Cardiac fibroblast (primary cell): ENCODE measurements at regions not wholly inside any gene's neighbourhood (a gene's known extent, or its start where the extent isn't known, plus 50 kb on each side); places are given as distances from the start of the nearest gene placed in this dataset.
"Not testable (repeated sequence)": the region's sequence is repeated elsewhere in the genome, so short reads cannot be mapped to it uniquely, and the experiment has no call there.

ENCODE experiments used
- DNase-seq, 2 donors: peaks; one replicate each; pipeline versions ENCODE4 v3.0.0 to v3.0.0-alpha.2; 2010; ENCODE audit warnings: low read depth in 2 of 2
- H3K4me3 ChIP-seq, 2 donors: replicated peaks in 1 of 2; 1 replicate in 1 of 2; 2 replicates in 1 of 2; pipeline ENCODE4 v1.5.1; 2011; ENCODE audit warnings: low read depth in 2 of 2, low read length in 2 of 2, mild to moderate bottlenecking in 2 of 2, moderate library complexity in 1 of 2
- CTCF ChIP-seq: IDR thresholded peaks from one replicate; pipeline ENCODE4 v1.5.1; 2011; ENCODE audit warnings: low read depth, mild to moderate bottlenecking, low read length, inconsistent platforms

- TF ChIP-seq CTCF: no peak
- no peak for DNase-seq
- H3K4me3 ChIP-seq: no peak overlapping the region
These were observed 257.6 kb downstream of the ANKRD30B start for GRCh38 chr18:15005313-15006130.

GRCh38 chr18:15006616-15007015, 258.6 kb downstream of the ANKRD30B start:
- not testable (repeated sequence) for DNase-seq, H3K4me3 ChIP-seq

- not testable (repeated sequence) for DNase-seq, H3K4me3 ChIP-seq
These were observed 278.1 kb downstream of the ANKRD30B start for GRCh38 chr18:15026041-15026440.

GRCh38 chr18:15028037-15028436, 280.1 kb downstream of the ANKRD30B start:
- DNase-seq: peak in 1 of 2 donors; percentile 12
- H3K4me3 ChIP-seq: not testable (repeated sequence)

GRCh38 chr18:15060279-15060880, 312.4 kb downstream of the ANKRD30B start:
- not testable (repeated sequence) for H3K4me3 ChIP-seq, DNase-seq

DNA sequence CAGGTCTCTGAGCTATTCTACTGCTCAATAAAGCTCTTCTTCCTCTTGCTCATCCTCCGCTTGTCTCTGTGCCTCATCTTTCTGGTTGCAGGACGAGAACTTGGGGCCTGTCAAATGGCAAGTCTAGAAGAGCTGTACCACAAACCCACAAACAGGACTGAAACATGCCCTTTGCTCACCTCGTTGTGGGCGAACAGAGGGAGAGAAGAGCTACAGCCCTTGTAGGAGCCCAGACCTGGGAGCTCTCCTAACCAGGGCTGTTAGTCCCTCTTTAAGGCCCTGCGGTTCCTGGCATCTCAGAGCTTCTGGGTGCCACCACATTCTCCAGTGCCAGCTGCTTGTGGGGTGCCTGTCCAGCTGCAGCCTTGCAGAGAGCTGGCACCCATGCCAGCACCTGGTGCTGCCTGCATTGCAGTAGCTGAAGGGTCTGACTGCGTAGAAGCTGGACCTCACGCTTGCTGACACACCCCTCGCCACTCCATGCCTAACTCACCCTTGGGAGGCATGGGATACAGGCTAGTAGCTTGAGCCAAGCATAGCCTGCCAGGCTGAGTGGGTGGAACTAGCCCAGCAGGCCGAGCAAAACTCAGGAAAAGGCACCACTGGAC, 313.4 kb downstream of the ANKRD30B start:
- DNase-seq: not testable (repeated sequence)

DNA sequence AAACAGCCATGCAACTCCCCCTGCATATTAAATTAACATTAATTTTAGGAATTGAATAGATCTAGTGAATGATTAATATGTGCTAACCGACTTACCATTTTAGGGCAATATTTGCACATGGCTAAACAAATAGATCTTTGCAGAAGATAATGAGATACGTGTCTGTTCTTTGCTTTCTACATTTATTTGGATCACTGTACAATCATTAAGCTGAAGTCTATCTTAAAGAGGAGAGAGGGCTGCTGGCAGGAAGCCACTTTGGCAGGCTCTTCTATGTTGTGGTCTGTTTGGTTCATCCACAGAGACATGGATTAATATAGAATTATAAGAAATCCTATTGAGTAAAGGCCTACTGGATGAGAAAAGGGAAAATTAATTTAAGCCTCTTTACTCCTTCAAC, 318.5 kb downstream of the ANKRD30B start:
- DNase-seq, H3K4me3 ChIP-seq: not testable (repeated sequence)

More for the DNA sequence above, 313.4 kb downstream of the ANKRD30B start:
- H3K4me3 ChIP-seq: not testable (repeated sequence)

DNA sequence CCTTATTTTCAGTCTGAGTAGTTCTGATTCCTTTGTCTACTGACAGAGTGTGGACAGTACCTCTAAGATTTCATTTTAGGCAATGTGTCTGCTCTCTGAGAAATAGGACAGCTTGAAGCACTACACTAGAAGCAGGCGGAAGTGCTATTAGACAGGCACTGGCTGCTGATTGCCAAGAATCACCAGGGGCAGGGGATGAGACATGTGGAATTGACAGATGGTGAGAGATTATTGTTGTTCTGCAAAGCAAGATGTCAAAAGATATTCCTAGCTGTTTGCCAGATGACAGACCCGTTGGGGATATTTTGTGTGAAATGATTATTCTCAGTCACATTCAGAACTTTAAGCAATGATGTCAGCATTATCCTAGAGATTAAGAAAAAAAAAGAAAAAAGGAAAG, 323.3 kb downstream of the ANKRD30B start:
- H3K4me3 ChIP-seq, DNase-seq: not testable (repeated sequence)
